GM12875 (cell line): ENCODE measurements at regions not wholly inside any gene's neighbourhood (a gene's known extent, or its start where the extent isn't known, plus 50 kb on each side); places are given as distances from the start of the nearest gene placed in this dataset.

Source experiments
- H3K4me3 ChIP-seq: one replicate; pipeline ENCODE4 v1.5.1; 2011; ENCODE audit warnings: low read depth, low read length, control low read depth
- CTCF ChIP-seq: IDR thresholded peaks from 2 replicates; pipeline ENCODE4 v1.5.1; 2011; ENCODE audit warnings: low read depth, mild to moderate bottlenecking, control low read depth, inconsistent platforms, low read length, moderate library complexity, borderline replicate concordance; ENCODE audit not compliant: insufficient read depth

GRCh38 chr3:73955494-73956070 lies 330.8 kb upstream of the PDZRN3 start:
- no peak overlapping the region for H3K4me3 ChIP-seq
- no peak for TF ChIP-seq CTCF

GRCh38 chr3:73954506-73954905 lies 329.8 kb upstream of the PDZRN3 start:
- H3K4me3 ChIP-seq, result no peak overlapping the region
- no peak for TF ChIP-seq CTCF

- no peak overlapping the region for H3K4me3 ChIP-seq
- no peak for TF ChIP-seq CTCF
These were observed 328.0 kb upstream of the PDZRN3 start for GRCh38 chr3:73952781-73953180.

- no peak for TF ChIP-seq CTCF
- no peak overlapping the region for H3K4me3 ChIP-seq
These were observed 326.3 kb upstream of the PDZRN3 start for GRCh38 chr3:73950865-73951558.

- no peak overlapping the region for H3K4me3 ChIP-seq
- no peak for TF ChIP-seq CTCF
These were observed 320.8 kb upstream of the PDZRN3 start for GRCh38 chr3:73945541-73945940.

- no peak for TF ChIP-seq CTCF
- H3K4me3 ChIP-seq, result no peak overlapping the region
These were observed 315.2 kb upstream of the PDZRN3 start for GRCh38 chr3:73939985-73940384.

GRCh38 chr3:73933585-73933984 lies 308.8 kb upstream of the PDZRN3 start:
- TF ChIP-seq CTCF, result no peak
- H3K4me3 ChIP-seq, result no peak overlapping the region
